ENCODE measurements at regions not wholly inside any gene's neighbourhood (a gene's known extent, or its start where the extent isn't known, plus 50 kb on each side); places are given as distances from the start of the nearest gene placed in this dataset.

- no peak overlapping the region for H3K4me3 ChIP-seq (replicated peaks in 1 of 3; ENCODE audit: insufficient read depth in 1 of 3, low read depth in 1 of 3, low read length in 3 of 3)
- BruUV-seq (replicated peaks) = no TSS peak
- no peaks in the 10 kb centered on the region for H3K79me2 ChIP-seq (ENCODE audit: control insufficient read depth, insufficient read depth, low read length)
- H3K4me2 ChIP-seq (ENCODE audit: insufficient read depth, low read length) = no peak overlapping the region
- TF ChIP-seq EZH2 (IDR thresholded peaks at IDR 0.05; ENCODE audit: borderline replicate concordance, low read depth, low read length, severe bottlenecking) (no peak), POLR2AphosphoS5 (IDR thresholded peaks at IDR 0.05; ENCODE audit: insufficient read depth, low read depth, low read length) (no peak), MYC (IDR thresholded peaks at IDR 0.05; ENCODE audit: low read depth, low read length) (no peak)
- no peaks in the 10 kb centered on the region for H3K9me1 ChIP-seq (replicated peaks; ENCODE audit: control insufficient read depth, extremely low read depth, insufficient read depth, low read length)
- no peaks in the 10 kb centered on the region for H3K4me1 ChIP-seq (ENCODE audit: control insufficient read depth, extremely low read depth, insufficient read depth, low read length)
- H3K9ac ChIP-seq (replicated peaks; ENCODE audit: extremely low read depth, insufficient read depth, low read length) = no peak overlapping the region
- POLR2A ChIA-PET = no interaction called here
- H2AFZ ChIP-seq (ENCODE audit: low read depth, low read length) = no peak overlapping the region
- H3K36me3 ChIP-seq (ENCODE audit: control insufficient read depth in 2 of 2, extremely low read depth in 1 of 2, insufficient read depth in 2 of 2, low read length in 2 of 2) = no peaks in the 10 kb centered on the region
- DNase-seq (ENCODE audit: low read depth, low spot score) (no peak), FAIRE-seq (no peak)
- intact Hi-C loops (cut with micrococcal nuclease) (no loop called here), dilution Hi-C loops (cut with MboI; ENCODE audit: extremely low pct_ligation_motif_present, low sequenced_read_pairs) (no loop called here)
- peaks cover 3% of the 10 kb centered on the region for H3K9me3 ChIP-seq (replicated peaks; ENCODE audit: control insufficient read depth, insufficient read depth, low read length)
- H4K20me1 ChIP-seq (replicated peaks; ENCODE audit: control insufficient read depth, extremely low read depth, insufficient read depth, low read length) = no peaks in the 10 kb centered on the region
- CTCF ChIA-PET = no interaction called here
- no peak overlapping the region for H3K27ac ChIP-seq (ENCODE audit: insufficient read depth, low read depth, low read length)
- no peaks in the 10 kb centered on the region for H3K27me3 ChIP-seq (ENCODE audit: control insufficient read depth in 2 of 2, insufficient read depth in 2 of 2, low read length in 2 of 2)
These were observed 1331.7 kb upstream of the WWC1 start for GRCh38 chr5:166959766-166960165.

- no peaks in the 10 kb centered on the region for H4K20me1 ChIP-seq (replicated peaks; ENCODE audit: control insufficient read depth, extremely low read depth, insufficient read depth, low read length)
- H3K4me1 ChIP-seq (ENCODE audit: control insufficient read depth, extremely low read depth, insufficient read depth, low read length) = no peaks in the 10 kb centered on the region
- FAIRE-seq (no peak), DNase-seq (ENCODE audit: low read depth, low spot score) (no peak)
- CTCF ChIA-PET = no interaction called here
- H3K9me1 ChIP-seq (replicated peaks; ENCODE audit: control insufficient read depth, extremely low read depth, insufficient read depth, low read length) = no peaks in the 10 kb centered on the region
- POLR2A ChIA-PET = no interaction called here
- dilution Hi-C loops (cut with MboI; ENCODE audit: extremely low pct_ligation_motif_present, low sequenced_read_pairs) = no loop called here
- H3K4me2 ChIP-seq (ENCODE audit: insufficient read depth, low read length) = no peak overlapping the region
- no peak overlapping the region for H3K4me3 ChIP-seq (replicated peaks in 1 of 3; ENCODE audit: insufficient read depth in 1 of 3, low read depth in 1 of 3, low read length in 3 of 3)
- H3K27ac ChIP-seq (ENCODE audit: insufficient read depth, low read depth, low read length) = no peak overlapping the region
- peaks cover 2% of the 10 kb centered on the region for H3K9me3 ChIP-seq (replicated peaks; ENCODE audit: control insufficient read depth, insufficient read depth, low read length)
- TF ChIP-seq CTCF (IDR thresholded peaks at IDR 0.05; ENCODE audit: extremely low read depth in 1 of 2, insufficient read depth in 1 of 2, low read depth in 1 of 2, low read length in 2 of 2) = no peak
- TF ChIP-seq POLR2A (IDR thresholded peaks at IDR 0.05; ENCODE audit: low read depth, low read length) = no peak
- TF ChIP-seq MYC (IDR thresholded peaks at IDR 0.05; ENCODE audit: low read depth, low read length) = no peak
- TF ChIP-seq POLR2AphosphoS5 (IDR thresholded peaks at IDR 0.05; ENCODE audit: insufficient read depth, low read depth, low read length) = no peak
- TF ChIP-seq JUN (IDR thresholded peaks at IDR 0.05; ENCODE audit: borderline replicate concordance, insufficient read depth, insufficient read length, low read depth) = no peak
- TF ChIP-seq GATA2 (IDR thresholded peaks at IDR 0.05; ENCODE audit: insufficient read depth, insufficient read length, low read depth, low read length) = no peak
- TF ChIP-seq FOS (IDR thresholded peaks at IDR 0.05; ENCODE audit: borderline replicate concordance, insufficient read depth, low read length) = no peak
- no peak for TF ChIP-seq EZH2 (IDR thresholded peaks at IDR 0.05; ENCODE audit: borderline replicate concordance, low read depth, low read length, severe bottlenecking)
- no peak for TF ChIP-seq MAX (IDR thresholded peaks at IDR 0.05; ENCODE audit: insufficient read depth, insufficient read length)
- H3K9ac ChIP-seq (replicated peaks; ENCODE audit: extremely low read depth, insufficient read depth, low read length) = no peak overlapping the region
- H3K27me3 ChIP-seq (ENCODE audit: control insufficient read depth in 2 of 2, insufficient read depth in 2 of 2, low read length in 2 of 2) = no peaks in the 10 kb centered on the region
- intact Hi-C loops (cut with micrococcal nuclease) = no loop called here
- H3K36me3 ChIP-seq (ENCODE audit: control insufficient read depth in 2 of 2, extremely low read depth in 1 of 2, insufficient read depth in 2 of 2, low read length in 2 of 2) = no peaks in the 10 kb centered on the region
- no TSS peak for BruUV-seq (replicated peaks)
- H3K79me2 ChIP-seq (ENCODE audit: control insufficient read depth, insufficient read depth, low read length) = no peaks in the 10 kb centered on the region
- no peak overlapping the region for H2AFZ ChIP-seq (ENCODE audit: low read depth, low read length)
These were observed 1330.4 kb upstream of the WWC1 start for GRCh38 chr5:166961028-166961427.

All from endothelial cell of umbilical vein (primary cell).